Activated T-cell treated with anti-CD3 and anti-CD28 coated beads, Interleukin-2, amount 50 U/mL, for 72 hours (primary cell): ENCODE measurements at regions not wholly inside any gene's neighbourhood (a gene's known extent, or its start where the extent isn't known, plus 50 kb on each side); places are given as distances from the start of the nearest gene placed in this dataset.

Experiments
- ATAC-seq, 2 donors: fragments of 150-1000 bp; cut with Tn5 transposase; replicated peaks in 1 of 2; 2 replicates each; pipeline ENCODE4 v1.10.0; 2021; ENCODE audit warnings: moderate library complexity in 2 of 2, mild to moderate bottlenecking in 1 of 2
- DNase-seq, 2 donors: peaks; one replicate each; pipeline ENCODE4 v3.0.0; 2021 to 2022; ENCODE audit warnings: mixed read lengths in 1 of 2
- H3K27ac Mint-ChIP-seq: one replicate; pipeline ENCODE4 v1.8.0; 2022; ENCODE audit warnings: mild to moderate bottlenecking, moderate library complexity, mixed read lengths
- H3K27me3 Mint-ChIP-seq: one replicate; pipeline ENCODE4 v1.8.0; 2022; ENCODE audit warnings: low read depth, mixed read lengths
- H3K36me3 Mint-ChIP-seq, 2 donors: one replicate each; pipeline ENCODE4 v1.8.0; 2022; ENCODE audit warnings: mixed read lengths in 2 of 2, mild to moderate bottlenecking in 1 of 2; ENCODE audit not compliant: insufficient read depth in 2 of 2
- H3K4me1 Mint-ChIP-seq: one replicate; pipeline ENCODE4 v1.8.0; 2022; ENCODE audit warnings: low read depth, mixed read lengths
- H3K4me3 Mint-ChIP-seq, 2 donors: one replicate each; pipeline ENCODE4 v1.8.0; 2022; ENCODE audit warnings: mild to moderate bottlenecking in 2 of 2, mixed read lengths in 2 of 2, moderate library complexity in 2 of 2
- H3K9me3 Mint-ChIP-seq, 2 donors: one replicate each; pipeline ENCODE4 v1.8.0; 2022; ENCODE audit warnings: mixed read lengths in 2 of 2

- DNase-seq: no peak
Observed at GRCh38 chr6:84357631-84358030, 130.2 kb upstream of the CEP162 start.

GRCh38 chr6:84356907-84357306 lies 129.5 kb upstream of the CEP162 start:
- no peak overlapping the region for H3K27ac Mint-ChIP-seq
- H3K4me1 Mint-ChIP-seq: no peaks in the 10 kb centered on the region
- H3K27me3 Mint-ChIP-seq: no peaks in the 10 kb centered on the region
- no peak for DNase-seq
- no peak for ATAC-seq
- H3K4me3 Mint-ChIP-seq: no peak overlapping the region
- H3K9me3 Mint-ChIP-seq: peaks cover 1 to 5% of the 10 kb centered on the region in 2 donors
- H3K36me3 Mint-ChIP-seq: no peaks in the 10 kb centered on the region

More at GRCh38 chr6:84357631-84358030, 130.2 kb upstream of the CEP162 start:
- ATAC-seq: no peak
- Mint-ChIP-seq H3K27me3 (no peaks in the 10 kb centered on the region), H3K9me3 (peaks cover 1 to 5% of the 10 kb centered on the region in 2 donors), H3K4me3 (no peak overlapping the region), H3K27ac (no peak overlapping the region), H3K36me3 (no peaks in the 10 kb centered on the region), H3K4me1 (no peaks in the 10 kb centered on the region)

GRCh38 chr6:84353459-84354423 lies 126.3 kb upstream of the CEP162 start:
- no peak overlapping the region for H3K27ac Mint-ChIP-seq
- no peaks in the 10 kb centered on the region for H3K36me3 Mint-ChIP-seq
- peaks cover 0 to 3% of the 10 kb centered on the region in 2 donors for H3K9me3 Mint-ChIP-seq
- ATAC-seq: no peak
- H3K27me3 Mint-ChIP-seq: no peaks in the 10 kb centered on the region
- H3K4me3 Mint-ChIP-seq: no peak overlapping the region
- DNase-seq: no peak
- H3K4me1 Mint-ChIP-seq: no peaks in the 10 kb centered on the region

- H3K9me3 Mint-ChIP-seq: peaks cover 0 to 4% of the 10 kb centered on the region in 2 donors
- H3K27me3 Mint-ChIP-seq: no peaks in the 10 kb centered on the region
- H3K4me3 Mint-ChIP-seq: no peak overlapping the region
Observed at GRCh38 chr6:84350397-84350796, 123.0 kb upstream of the CEP162 start.

GRCh38 chr6:84349542-84349941 lies 122.1 kb upstream of the CEP162 start:
- ATAC-seq (no peak), DNase-seq (no peak)
- no peaks in the 10 kb centered on the region for H3K36me3 Mint-ChIP-seq
- H3K27ac Mint-ChIP-seq: no peak overlapping the region
- H3K27me3 Mint-ChIP-seq: no peaks in the 10 kb centered on the region
- no peak overlapping the region for H3K4me3 Mint-ChIP-seq
- H3K9me3 Mint-ChIP-seq: peaks cover 0 to 7% of the 10 kb centered on the region in 2 donors
- H3K4me1 Mint-ChIP-seq: no peaks in the 10 kb centered on the region

More at GRCh38 chr6:84350397-84350796, 123.0 kb upstream of the CEP162 start:
- H3K27ac Mint-ChIP-seq: no peak overlapping the region
- no peak for ATAC-seq
- H3K4me1 Mint-ChIP-seq: no peaks in the 10 kb centered on the region
- no peaks in the 10 kb centered on the region for H3K36me3 Mint-ChIP-seq
- DNase-seq: no peak

- no peak overlapping the region for H3K4me3 Mint-ChIP-seq
Observed at GRCh38 chr6:84348801-84349200, 121.4 kb upstream of the CEP162 start.

GRCh38 chr6:84346372-84346771 lies 118.9 kb upstream of the CEP162 start:
- Mint-ChIP-seq H3K9me3 (peaks cover 0 to 7% of the 10 kb centered on the region in 2 donors), H3K4me3 (no peak overlapping the region)
- ATAC-seq: no peak

More at GRCh38 chr6:84348801-84349200, 121.4 kb upstream of the CEP162 start:
- Mint-ChIP-seq H3K27me3 (no peaks in the 10 kb centered on the region), H3K27ac (no peak overlapping the region), H3K9me3 (peaks cover 0 to 7% of the 10 kb centered on the region in 2 donors), H3K36me3 (no peaks in the 10 kb centered on the region), H3K4me1 (no peaks in the 10 kb centered on the region)
- no peak for DNase-seq
- ATAC-seq: no peak

GRCh38 chr6:84344005-84344404 lies 116.6 kb upstream of the CEP162 start:
- peaks cover 0 to 7% of the 10 kb centered on the region in 2 donors for H3K9me3 Mint-ChIP-seq
- no peak overlapping the region for H3K27ac Mint-ChIP-seq
- no peaks in the 10 kb centered on the region for H3K36me3 Mint-ChIP-seq
- no peak for ATAC-seq
- H3K4me1 Mint-ChIP-seq: no peaks in the 10 kb centered on the region
- DNase-seq: no peak
- H3K27me3 Mint-ChIP-seq: no peaks in the 10 kb centered on the region
- no peak overlapping the region for H3K4me3 Mint-ChIP-seq

More at GRCh38 chr6:84346372-84346771, 118.9 kb upstream of the CEP162 start:
- no peaks in the 10 kb centered on the region for H3K4me1 Mint-ChIP-seq
- H3K27me3 Mint-ChIP-seq: no peaks in the 10 kb centered on the region
- no peak for DNase-seq
- H3K36me3 Mint-ChIP-seq: no peaks in the 10 kb centered on the region
- H3K27ac Mint-ChIP-seq: no peak overlapping the region

GRCh38 chr6:84340422-84340821 lies 113.0 kb upstream of the CEP162 start:
- Mint-ChIP-seq H3K4me1 (no peaks in the 10 kb centered on the region), H3K4me3 (no peak overlapping the region), H3K36me3 (no peaks in the 10 kb centered on the region), H3K27me3 (no peaks in the 10 kb centered on the region), H3K9me3 (peaks cover 5 to 6% of the 10 kb centered on the region in 2 donors), H3K27ac (no peak overlapping the region)
- DNase-seq: no peak
- ATAC-seq: no peak

- Mint-ChIP-seq H3K9me3 (peaks cover 3 to 5% of the 10 kb centered on the region in 2 donors), H3K27ac (no peak overlapping the region), H3K4me1 (no peaks in the 10 kb centered on the region), H3K27me3 (no peaks in the 10 kb centered on the region), H3K4me3 (no peak overlapping the region), H3K36me3 (no peaks in the 10 kb centered on the region)
- DNase-seq (no peak), ATAC-seq (no peak)
Observed at GRCh38 chr6:84333842-84334241, 106.4 kb upstream of the CEP162 start.

GRCh38 chr6:84332139-84333034 lies 104.9 kb upstream of the CEP162 start:
- Mint-ChIP-seq H3K4me3 (no peak overlapping the region), H3K27me3 (no peaks in the 10 kb centered on the region), H3K9me3 (peaks cover 0 to 3% of the 10 kb centered on the region in 2 donors), H3K36me3 (no peaks in the 10 kb centered on the region), H3K27ac (no peak overlapping the region), H3K4me1 (no peaks in the 10 kb centered on the region)
- DNase-seq (no peak), ATAC-seq (no peak)

GRCh38 chr6:84330325-84330724 lies 102.9 kb upstream of the CEP162 start:
- H3K36me3 Mint-ChIP-seq: no peaks in the 10 kb centered on the region
- no peak for DNase-seq

GRCh38 chr6:84329516-84329915 lies 102.1 kb upstream of the CEP162 start:
- Mint-ChIP-seq H3K36me3 (no peaks in the 10 kb centered on the region), H3K9me3 (no peaks in the 10 kb centered on the region), H3K4me3 (no peak overlapping the region), H3K27ac (no peak overlapping the region), H3K27me3 (no peaks in the 10 kb centered on the region), H3K4me1 (no peaks in the 10 kb centered on the region)
- no peak for DNase-seq
- no peak for ATAC-seq

More at GRCh38 chr6:84330325-84330724, 102.9 kb upstream of the CEP162 start:
- Mint-ChIP-seq H3K4me3 (no peak overlapping the region), H3K27ac (no peak overlapping the region), H3K27me3 (no peaks in the 10 kb centered on the region), H3K9me3 (no peaks in the 10 kb centered on the region), H3K4me1 (no peaks in the 10 kb centered on the region)
- ATAC-seq: no peak
